Ascending aorta (tissue), 2 donors: ENCODE measurements at regions not wholly inside any gene's neighbourhood (a gene's known extent, or its start where the extent isn't known, plus 50 kb on each side); places are given as distances from the start of the nearest gene placed in this dataset.

Source experiments
- DNase-seq, 2 donors: peaks; one replicate each; pipeline ENCODE4 v3.0.0-alpha.2; 2019; ENCODE audit warnings: low spot score in 2 of 2
- H3K27ac ChIP-seq, 2 donors: fragments of 200-600 bp; sonication (generic); one replicate each; pipeline ENCODE4 v1.5.1; 2016 to 2017; ENCODE audit warnings: mild to moderate bottlenecking in 1 of 2
- H3K27me3 ChIP-seq: fragments of 200-600 bp; sonication (generic); one replicate; pipeline ENCODE4 v1.5.1; 2017
- H3K36me3 ChIP-seq, 2 donors: fragments of 200-600 bp; sonication (generic); one replicate each; pipeline ENCODE4 v1.5.1; 2016
- H3K4me1 ChIP-seq, 2 donors: fragments of 200-600 bp; sonication (generic); one replicate each; pipeline ENCODE4 v1.5.1; 2016 to 2017; ENCODE audit warnings: mild to moderate bottlenecking in 1 of 2
- H3K4me3 ChIP-seq, 2 donors: fragments of 200-600 bp; sonication (generic); one replicate each; pipeline ENCODE4 v1.5.1; 2016 to 2017; ENCODE audit warnings: mild to moderate bottlenecking in 1 of 2
- H3K9me3 ChIP-seq, 2 donors: fragments of 200-600 bp; sonication (generic); one replicate each; pipeline ENCODE4 v1.5.1; 2016
- intact Hi-C: fragments of 100-400 bp; cut with DNase I; formaldehyde crosslinking; loops from one replicate; pipeline ENCODE4 v1.15.1; 2023
- TF ChIP-seq, protein P1 (sequence below), 3 experiments: fragments of 200-600 bp in 2 of 3; fragments of 450-650 bp in 1 of 3; sonication (generic) in 2 of 3; IDR thresholded peaks; one replicate each; pipeline ENCODE4 v1.5.1; 2016 to 2019; ENCODE audit warnings: antibody characterized with exemption in 3 of 3, mild to moderate bottlenecking in 1 of 3, moderate library complexity in 1 of 3

DNA sequence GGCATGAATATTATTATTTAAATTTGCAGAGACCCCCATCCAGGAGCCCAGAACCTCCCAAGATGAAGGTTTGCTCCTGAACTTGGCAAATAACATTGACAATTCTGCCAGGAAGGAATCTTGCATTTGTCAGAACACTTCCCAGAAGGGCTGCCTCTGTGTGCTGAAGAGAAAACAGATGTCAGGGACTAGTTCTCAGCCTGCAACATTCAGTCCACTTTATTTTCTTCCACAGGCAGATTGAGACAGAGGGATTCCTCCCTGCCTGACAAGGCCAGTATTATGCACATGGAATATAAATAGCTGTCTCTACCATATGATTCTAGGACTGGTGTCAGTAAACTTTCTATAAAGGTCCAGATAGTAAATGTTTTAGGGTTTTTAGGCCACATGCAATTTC lies 171.5 kb upstream of the SIX2 start:
- H3K4me3 ChIP-seq, result no peak overlapping the region
- intact Hi-C loops, result no loop called here
- no peaks in the 10 kb centered on the region for H3K9me3 ChIP-seq
- H3K36me3 ChIP-seq, result no peaks in the 10 kb centered on the region
- H3K27ac ChIP-seq, result no peak overlapping the region
- TF ChIP-seq, protein P1, sequence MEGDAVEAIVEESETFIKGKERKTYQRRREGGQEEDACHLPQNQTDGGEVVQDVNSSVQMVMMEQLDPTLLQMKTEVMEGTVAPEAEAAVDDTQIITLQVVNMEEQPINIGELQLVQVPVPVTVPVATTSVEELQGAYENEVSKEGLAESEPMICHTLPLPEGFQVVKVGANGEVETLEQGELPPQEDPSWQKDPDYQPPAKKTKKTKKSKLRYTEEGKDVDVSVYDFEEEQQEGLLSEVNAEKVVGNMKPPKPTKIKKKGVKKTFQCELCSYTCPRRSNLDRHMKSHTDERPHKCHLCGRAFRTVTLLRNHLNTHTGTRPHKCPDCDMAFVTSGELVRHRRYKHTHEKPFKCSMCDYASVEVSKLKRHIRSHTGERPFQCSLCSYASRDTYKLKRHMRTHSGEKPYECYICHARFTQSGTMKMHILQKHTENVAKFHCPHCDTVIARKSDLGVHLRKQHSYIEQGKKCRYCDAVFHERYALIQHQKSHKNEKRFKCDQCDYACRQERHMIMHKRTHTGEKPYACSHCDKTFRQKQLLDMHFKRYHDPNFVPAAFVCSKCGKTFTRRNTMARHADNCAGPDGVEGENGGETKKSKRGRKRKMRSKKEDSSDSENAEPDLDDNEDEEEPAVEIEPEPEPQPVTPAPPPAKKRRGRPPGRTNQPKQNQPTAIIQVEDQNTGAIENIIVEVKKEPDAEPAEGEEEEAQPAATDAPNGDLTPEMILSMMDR (IDR thresholded peaks at IDR 0.05), result no peak
- H3K4me1 ChIP-seq, result no peaks in the 10 kb centered on the region
- H3K27me3 ChIP-seq, result no peaks in the 10 kb centered on the region
- DNase-seq, result no peak

- Histone ChIP-seq H3K4me3 (no peak overlapping the region), H3K4me1 (no peaks in the 10 kb centered on the region), H3K9me3 (no peaks in the 10 kb centered on the region), H3K27me3 (no peaks in the 10 kb centered on the region), H3K36me3 (no peaks in the 10 kb centered on the region), H3K27ac (no peak overlapping the region)
- TF ChIP-seq, protein P1 (IDR thresholded peaks at IDR 0.05), result no peak
- intact Hi-C loops, result no loop called here
- no peak for DNase-seq
These were observed 170.9 kb upstream of the SIX2 start for GRCh38 chr2:45180033-45180746.

DNA sequence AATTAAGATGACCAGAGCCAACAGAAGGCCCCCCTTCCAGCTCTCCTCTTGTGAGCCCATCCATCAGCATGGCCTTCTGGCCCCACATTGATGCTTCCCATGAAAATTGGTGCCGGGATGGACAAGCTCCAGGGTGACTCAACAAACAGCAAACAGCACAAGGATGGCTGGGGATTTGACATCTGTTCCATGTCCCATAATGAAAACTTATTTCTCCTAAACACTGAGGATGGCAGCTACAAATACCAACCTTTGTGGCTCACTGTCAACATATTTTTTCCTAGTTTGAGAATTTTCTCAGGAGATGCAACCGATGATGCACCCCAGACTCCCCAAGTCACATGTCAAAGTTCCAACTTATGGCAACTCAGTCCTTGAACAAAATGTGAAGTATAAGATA lies 169.6 kb upstream of the SIX2 start:
- no peak overlapping the region for H3K4me3 ChIP-seq
- no peak for DNase-seq
- H3K27me3 ChIP-seq, result no peaks in the 10 kb centered on the region
- H3K4me1 ChIP-seq, result no peaks in the 10 kb centered on the region
- no peaks in the 10 kb centered on the region for H3K9me3 ChIP-seq
- H3K27ac ChIP-seq, result no peak overlapping the region
- TF ChIP-seq, protein P1 (IDR thresholded peaks at IDR 0.05), result no peak
- intact Hi-C loops, result no loop called here
- no peaks in the 10 kb centered on the region for H3K36me3 ChIP-seq

GRCh38 chr2:45178359-45178758 lies 169.1 kb upstream of the SIX2 start:
- Histone ChIP-seq H3K27ac (no peak overlapping the region), H3K4me1 (no peaks in the 10 kb centered on the region), H3K9me3 (no peaks in the 10 kb centered on the region), H3K27me3 (no peaks in the 10 kb centered on the region), H3K4me3 (no peak overlapping the region), H3K36me3 (no peaks in the 10 kb centered on the region)
- TF ChIP-seq, protein P1 (IDR thresholded peaks at IDR 0.05), result no peak
- intact Hi-C loops, result no loop called here
- no peak for DNase-seq

DNA sequence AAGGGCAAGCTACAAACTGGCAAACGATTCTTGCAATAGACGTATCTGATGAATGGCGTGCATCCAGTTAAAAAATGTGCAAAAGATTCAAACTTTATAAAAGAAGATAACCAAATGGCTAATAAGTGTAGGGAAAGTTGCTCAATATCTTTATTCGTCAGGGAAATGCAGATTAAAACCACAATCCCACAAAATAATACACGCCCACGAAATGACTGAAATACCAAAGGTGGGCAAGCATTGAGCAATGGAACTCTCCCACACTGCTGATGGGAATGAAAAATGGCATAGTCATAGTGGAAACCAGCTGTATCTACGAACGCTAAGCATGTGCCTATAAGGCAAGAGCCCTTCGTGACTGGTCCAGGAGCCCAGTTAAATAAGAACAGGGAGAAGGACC lies 168.6 kb upstream of the SIX2 start:
- Histone ChIP-seq H3K36me3 (no peaks in the 10 kb centered on the region), H3K27me3 (no peaks in the 10 kb centered on the region), H3K9me3 (no peaks in the 10 kb centered on the region), H3K4me3 (no peak overlapping the region), H3K4me1 (no peaks in the 10 kb centered on the region), H3K27ac (no peak overlapping the region)
- DNase-seq, result no peak
- TF ChIP-seq, protein P1 (IDR thresholded peaks at IDR 0.05), result no peak
- intact Hi-C loops, result no loop called here

GRCh38 chr2:45176390-45176789 lies 167.1 kb upstream of the SIX2 start:
- intact Hi-C loops, result no loop called here
- no peak for DNase-seq
- no peaks in the 10 kb centered on the region for H3K9me3 ChIP-seq
- no peaks in the 10 kb centered on the region for H3K36me3 ChIP-seq
- no peak overlapping the region for H3K4me3 ChIP-seq
- no peaks in the 10 kb centered on the region for H3K27me3 ChIP-seq
- TF ChIP-seq, protein P1 (IDR thresholded peaks at IDR 0.05), result no peak
- H3K27ac ChIP-seq, result no peak overlapping the region
- no peaks in the 10 kb centered on the region for H3K4me1 ChIP-seq
